ENCODE measurements at regions not wholly inside any gene's neighbourhood (a gene's known extent, or its start where the extent isn't known, plus 50 kb on each side); places are given as distances from the start of the nearest gene placed in this dataset.

- TF ChIP-seq EZH2 (IDR thresholded peaks at IDR 0.05; ENCODE audit: borderline replicate concordance, low read depth, low read length, poor library complexity, severe bottlenecking) (no peak), CTCF (conservative IDR thresholded peaks at IDR 0.05; ENCODE audit: low read depth, low read length) (no peak)
Measured at GRCh38 chr2:129402076-129402475, 577.4 kb upstream of the RAB6C start.

Measured in A673 (cell line).